ENCODE measurements at regions not wholly inside any gene's neighbourhood (a gene's known extent, or its start where the extent isn't known, plus 50 kb on each side); places are given as distances from the start of the nearest gene placed in this dataset.
"Not testable (repeated sequence)": the region's sequence is repeated elsewhere in the genome, so short reads cannot be mapped to it uniquely, and the experiment has no call there.

GRCh38 chr2:195105581-195105980, 551.4 kb upstream of the SLC39A10 start:
- Histone ChIP-seq H3K27me3 (replicated peaks) (no peaks in the 10 kb centered on the region), H3K4me3 (no peak overlapping the region), H3K27ac (no peak overlapping the region), H3K9me3 (replicated peaks) (no peaks in the 10 kb centered on the region), H3K36me3 (no peaks in the 10 kb centered on the region), H3K4me1 (replicated peaks) (no peaks in the 10 kb centered on the region)
- no peak for DNase-seq (ENCODE audit: low read depth in 1 of 2, low spot score in 2 of 2)

- Histone ChIP-seq H3K36me3 (no peaks in the 10 kb centered on the region), H3K9me3 (replicated peaks) (no peaks in the 10 kb centered on the region), H3K4me3 (no peak overlapping the region), H3K4me1 (replicated peaks) (no peaks in the 10 kb centered on the region), H3K27me3 (replicated peaks) (no peaks in the 10 kb centered on the region), H3K27ac (no peak overlapping the region)
- DNase-seq (ENCODE audit: low read depth in 1 of 2, low spot score in 2 of 2), result no peak
Observed at GRCh38 chr2:195094330-195094729, 562.7 kb upstream of the SLC39A10 start.

- DNase-seq (ENCODE audit: low read depth in 1 of 2, low spot score in 2 of 2), result no peak
- no peak overlapping the region for H3K4me3 ChIP-seq
Observed at GRCh38 chr2:195092341-195092740, 564.7 kb upstream of the SLC39A10 start.

GRCh38 chr2:195072806-195073205, 584.2 kb upstream of the SLC39A10 start:
- not testable (repeated sequence) for H3K27me3 ChIP-seq (replicated peaks); H3K36me3 ChIP-seq; H3K9me3 ChIP-seq (replicated peaks); DNase-seq (ENCODE audit: low read depth in 1 of 2, low spot score in 2 of 2); H3K4me3 ChIP-seq; H3K4me1 ChIP-seq (replicated peaks); H3K27ac ChIP-seq

More at GRCh38 chr2:195092341-195092740, 564.7 kb upstream of the SLC39A10 start:
- Histone ChIP-seq H3K4me1 (replicated peaks) (no peaks in the 10 kb centered on the region), H3K9me3 (replicated peaks) (no peaks in the 10 kb centered on the region), H3K27me3 (replicated peaks) (no peaks in the 10 kb centered on the region), H3K36me3 (no peaks in the 10 kb centered on the region), H3K27ac (no peak overlapping the region)

GRCh38 chr2:195057001-195057400, 600.0 kb upstream of the SLC39A10 start:
- no peaks in the 10 kb centered on the region for H3K9me3 ChIP-seq (replicated peaks)
- no peaks in the 10 kb centered on the region for H3K36me3 ChIP-seq
- H3K27ac ChIP-seq, result no peak overlapping the region
- DNase-seq (ENCODE audit: low read depth in 1 of 2, low spot score in 2 of 2), result no peak
- H3K27me3 ChIP-seq (replicated peaks), result no peaks in the 10 kb centered on the region
- H3K4me1 ChIP-seq (replicated peaks), result no peaks in the 10 kb centered on the region
- H3K4me3 ChIP-seq, result no peak overlapping the region

- H3K4me1 ChIP-seq (replicated peaks), result no peaks in the 10 kb centered on the region
- no peak for DNase-seq (ENCODE audit: low read depth in 1 of 2, low spot score in 2 of 2)
- no peaks in the 10 kb centered on the region for H3K27me3 ChIP-seq (replicated peaks)
- no peak overlapping the region for H3K4me3 ChIP-seq
- H3K9me3 ChIP-seq (replicated peaks), result no peaks in the 10 kb centered on the region
- H3K27ac ChIP-seq, result no peak overlapping the region
- no peaks in the 10 kb centered on the region for H3K36me3 ChIP-seq
Observed at GRCh38 chr2:195055996-195056395, 601.0 kb upstream of the SLC39A10 start.

- H3K27ac ChIP-seq, result no peak overlapping the region
- no peak overlapping the region for H3K4me3 ChIP-seq
- H3K36me3 ChIP-seq, result no peaks in the 10 kb centered on the region
- no peaks in the 10 kb centered on the region for H3K9me3 ChIP-seq (replicated peaks)
- no peak for DNase-seq (ENCODE audit: low read depth in 1 of 2, low spot score in 2 of 2)
- no peaks in the 10 kb centered on the region for H3K4me1 ChIP-seq (replicated peaks)
- no peaks in the 10 kb centered on the region for H3K27me3 ChIP-seq (replicated peaks)
Observed at GRCh38 chr2:195051401-195051800, 605.6 kb upstream of the SLC39A10 start.

- Histone ChIP-seq H3K9me3 (replicated peaks) (no peaks in the 10 kb centered on the region), H3K4me3 (no peak overlapping the region), H3K27me3 (replicated peaks) (no peaks in the 10 kb centered on the region), H3K4me1 (replicated peaks) (no peaks in the 10 kb centered on the region), H3K27ac (no peak overlapping the region), H3K36me3 (no peaks in the 10 kb centered on the region)
- no peak for DNase-seq (ENCODE audit: low read depth in 1 of 2, low spot score in 2 of 2)
Observed at GRCh38 chr2:195049372-195050031, 607.5 kb upstream of the SLC39A10 start.

GRCh38 chr2:195047955-195048354, 609.1 kb upstream of the SLC39A10 start:
- H3K4me1 ChIP-seq (replicated peaks), result no peaks in the 10 kb centered on the region
- H3K27ac ChIP-seq, result no peak overlapping the region
- H3K4me3 ChIP-seq, result no peak overlapping the region
- H3K36me3 ChIP-seq, result no peaks in the 10 kb centered on the region
- DNase-seq (ENCODE audit: low read depth in 1 of 2, low spot score in 2 of 2), result no peak
- H3K27me3 ChIP-seq (replicated peaks), result no peaks in the 10 kb centered on the region
- no peaks in the 10 kb centered on the region for H3K9me3 ChIP-seq (replicated peaks)

- no peaks in the 10 kb centered on the region for H3K27me3 ChIP-seq (replicated peaks)
- no peaks in the 10 kb centered on the region for H3K4me1 ChIP-seq (replicated peaks)
- no peaks in the 10 kb centered on the region for H3K9me3 ChIP-seq (replicated peaks)
- no peaks in the 10 kb centered on the region for H3K36me3 ChIP-seq
- DNase-seq (ENCODE audit: low read depth in 1 of 2, low spot score in 2 of 2), result no peak
- H3K27ac ChIP-seq, result no peak overlapping the region
- no peak overlapping the region for H3K4me3 ChIP-seq
Observed at GRCh38 chr2:195044801-195045200, 612.2 kb upstream of the SLC39A10 start.

- Histone ChIP-seq H3K4me1 (replicated peaks) (no peaks in the 10 kb centered on the region), H3K9me3 (replicated peaks) (no peaks in the 10 kb centered on the region), H3K27me3 (replicated peaks) (no peaks in the 10 kb centered on the region), H3K27ac (no peak overlapping the region), H3K36me3 (no peaks in the 10 kb centered on the region), H3K4me3 (no peak overlapping the region)
- DNase-seq (ENCODE audit: low read depth in 1 of 2, low spot score in 2 of 2), result no peak
Observed at GRCh38 chr2:195038153-195038552, 618.9 kb upstream of the SLC39A10 start.

GRCh38 chr2:195037045-195037444, 620.0 kb upstream of the SLC39A10 start:
- no peaks in the 10 kb centered on the region for H3K27me3 ChIP-seq (replicated peaks)
- DNase-seq (ENCODE audit: low read depth in 1 of 2, low spot score in 2 of 2), result no peak
- no peak overlapping the region for H3K27ac ChIP-seq
- no peaks in the 10 kb centered on the region for H3K4me1 ChIP-seq (replicated peaks)
- no peak overlapping the region for H3K4me3 ChIP-seq
- H3K36me3 ChIP-seq, result no peaks in the 10 kb centered on the region
- H3K9me3 ChIP-seq (replicated peaks), result no peaks in the 10 kb centered on the region

- no peaks in the 10 kb centered on the region for H3K4me1 ChIP-seq (replicated peaks)
- no peak overlapping the region for H3K4me3 ChIP-seq
- no peak overlapping the region for H3K27ac ChIP-seq
- DNase-seq (ENCODE audit: low read depth in 1 of 2, low spot score in 2 of 2), result no peak
- H3K9me3 ChIP-seq (replicated peaks), result no peaks in the 10 kb centered on the region
- no peaks in the 10 kb centered on the region for H3K36me3 ChIP-seq
- H3K27me3 ChIP-seq (replicated peaks), result no peaks in the 10 kb centered on the region
Observed at GRCh38 chr2:195031411-195031810, 625.6 kb upstream of the SLC39A10 start.

GRCh38 chr2:195029804-195030654, 627.0 kb upstream of the SLC39A10 start:
- Histone ChIP-seq H3K4me1 (replicated peaks) (no peaks in the 10 kb centered on the region), H3K36me3 (no peaks in the 10 kb centered on the region), H3K27me3 (replicated peaks) (no peaks in the 10 kb centered on the region), H3K27ac (no peak overlapping the region), H3K9me3 (replicated peaks) (no peaks in the 10 kb centered on the region), H3K4me3 (no peak overlapping the region)
- DNase-seq (ENCODE audit: low read depth in 1 of 2, low spot score in 2 of 2), result no peak

Data from SJSA1 (cell line).